Ascending aorta (tissue), 2 donors: ENCODE measurements at regions not wholly inside any gene's neighbourhood (a gene's known extent, or its start where the extent isn't known, plus 50 kb on each side); places are given as distances from the start of the nearest gene placed in this dataset.
A peak's percentile ranks its signal among the peaks of the same experiment; 100 is the strongest.

Experiments used
- DNase-seq, 2 donors: peaks; one replicate each; pipeline ENCODE4 v3.0.0-alpha.2; 2019; ENCODE audit warnings: low spot score in 2 of 2
- H3K27ac ChIP-seq, 2 donors: fragments of 200-600 bp; sonication (generic); one replicate each; pipeline ENCODE4 v1.5.1; 2016 to 2017; ENCODE audit warnings: mild to moderate bottlenecking in 1 of 2
- H3K27me3 ChIP-seq: fragments of 200-600 bp; sonication (generic); one replicate; pipeline ENCODE4 v1.5.1; 2017
- H3K36me3 ChIP-seq, 2 donors: fragments of 200-600 bp; sonication (generic); one replicate each; pipeline ENCODE4 v1.5.1; 2016
- H3K4me1 ChIP-seq, 2 donors: fragments of 200-600 bp; sonication (generic); one replicate each; pipeline ENCODE4 v1.5.1; 2016 to 2017; ENCODE audit warnings: mild to moderate bottlenecking in 1 of 2
- H3K4me3 ChIP-seq, 2 donors: fragments of 200-600 bp; sonication (generic); one replicate each; pipeline ENCODE4 v1.5.1; 2016 to 2017; ENCODE audit warnings: mild to moderate bottlenecking in 1 of 2
- H3K9me3 ChIP-seq, 2 donors: fragments of 200-600 bp; sonication (generic); one replicate each; pipeline ENCODE4 v1.5.1; 2016
- CTCF ChIP-seq, 3 experiments: fragments of 200-600 bp in 2 of 3; fragments of 450-650 bp in 1 of 3; sonication (generic) in 2 of 3; IDR thresholded peaks; one replicate each; pipeline ENCODE4 v1.5.1; 2016 to 2019; ENCODE audit warnings: antibody characterized with exemption in 3 of 3, mild to moderate bottlenecking in 1 of 3, moderate library complexity in 1 of 3
- intact Hi-C: fragments of 100-400 bp; cut with DNase I; formaldehyde crosslinking; loops from one replicate; pipeline ENCODE4 v1.15.1; 2023

DNA sequence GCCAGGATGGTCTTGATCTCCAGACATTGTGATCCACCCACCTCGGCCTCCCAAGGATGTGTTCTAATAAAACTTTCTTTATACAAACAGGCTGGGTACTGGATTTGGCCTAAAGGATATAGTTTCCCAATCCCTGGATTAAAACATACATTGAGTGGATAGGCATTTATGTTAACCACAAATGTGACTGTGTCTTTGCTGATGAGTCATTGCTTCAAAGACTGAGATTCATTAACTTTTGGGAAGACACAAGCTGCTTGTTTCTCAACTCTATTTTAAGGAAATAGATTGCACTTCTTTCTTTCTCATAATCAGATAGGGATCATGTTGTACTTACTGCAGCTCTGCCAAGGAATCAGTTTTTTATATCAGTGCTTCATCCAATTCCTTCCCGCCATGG is 131.3 kb upstream of the AGA start:
- no peak for DNase-seq
- no peaks in the 10 kb centered on the region for H3K27me3 ChIP-seq
- intact Hi-C loops, result no loop called here
- no peak for TF ChIP-seq CTCF (IDR thresholded peaks at IDR 0.05)
- no peaks in the 10 kb centered on the region for H3K9me3 ChIP-seq
- H3K4me3 ChIP-seq, result no peak overlapping the region
- no peaks in the 10 kb centered on the region for H3K4me1 ChIP-seq
- H3K27ac ChIP-seq, result no peak overlapping the region
- H3K36me3 ChIP-seq, result no peaks in the 10 kb centered on the region

DNA sequence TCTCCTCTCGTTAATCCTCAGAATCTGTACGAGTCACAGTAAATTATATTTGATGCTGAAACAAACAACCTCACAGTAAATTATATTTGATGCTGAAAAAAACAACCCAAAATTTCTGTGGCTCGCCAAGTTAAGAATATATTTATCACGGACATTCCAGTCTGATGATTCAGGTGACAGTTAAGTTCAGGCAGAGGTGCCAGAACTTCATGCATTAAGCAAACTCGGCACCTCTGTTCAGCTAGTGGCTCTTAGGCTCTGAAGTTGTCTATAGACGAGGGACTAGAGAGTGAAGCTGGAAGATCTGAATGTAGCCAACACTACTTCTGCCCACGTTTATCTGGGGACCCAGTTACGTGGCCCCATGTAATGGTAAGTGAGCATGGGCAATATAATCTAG is 132.2 kb upstream of the AGA start:
- TF ChIP-seq CTCF (IDR thresholded peaks at IDR 0.05), result no peak
- no peaks in the 10 kb centered on the region for H3K27me3 ChIP-seq
- no peak for DNase-seq
- H3K36me3 ChIP-seq, result no peaks in the 10 kb centered on the region
- no peak overlapping the region for H3K4me3 ChIP-seq
- intact Hi-C loops, result no loop called here
- H3K9me3 ChIP-seq, result no peaks in the 10 kb centered on the region
- H3K4me1 ChIP-seq, result no peaks in the 10 kb centered on the region
- H3K27ac ChIP-seq, result no peak overlapping the region

DNA sequence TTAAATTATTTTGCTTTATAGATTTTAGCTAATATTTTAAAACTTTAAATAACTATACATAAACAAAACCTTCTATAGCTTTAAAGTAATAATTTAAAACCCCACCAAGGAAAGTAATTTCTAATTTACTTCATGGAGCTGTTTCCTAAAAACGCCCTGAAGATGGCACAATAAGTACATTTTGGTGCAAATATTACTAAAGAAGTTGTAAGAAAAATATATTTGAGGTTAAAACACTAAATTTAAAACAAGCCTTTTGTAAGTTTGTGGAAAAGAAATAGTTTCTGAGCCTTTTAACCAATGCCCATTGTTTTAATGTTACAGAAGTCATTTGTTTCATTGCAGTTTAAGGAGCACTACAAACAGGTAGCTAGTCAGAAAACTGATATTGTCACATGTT is 137.4 kb upstream of the AGA start:
- no peak for DNase-seq
- no peaks in the 10 kb centered on the region for H3K9me3 ChIP-seq
- no peaks in the 10 kb centered on the region for H3K27me3 ChIP-seq
- H3K4me3 ChIP-seq, result no peak overlapping the region
- no peaks in the 10 kb centered on the region for H3K4me1 ChIP-seq
- H3K36me3 ChIP-seq, result no peaks in the 10 kb centered on the region
- intact Hi-C loops, result no loop called here
- no peak overlapping the region for H3K27ac ChIP-seq
- TF ChIP-seq CTCF (IDR thresholded peaks at IDR 0.05), result peak in 1 of 3 experiments; percentile 36

DNA sequence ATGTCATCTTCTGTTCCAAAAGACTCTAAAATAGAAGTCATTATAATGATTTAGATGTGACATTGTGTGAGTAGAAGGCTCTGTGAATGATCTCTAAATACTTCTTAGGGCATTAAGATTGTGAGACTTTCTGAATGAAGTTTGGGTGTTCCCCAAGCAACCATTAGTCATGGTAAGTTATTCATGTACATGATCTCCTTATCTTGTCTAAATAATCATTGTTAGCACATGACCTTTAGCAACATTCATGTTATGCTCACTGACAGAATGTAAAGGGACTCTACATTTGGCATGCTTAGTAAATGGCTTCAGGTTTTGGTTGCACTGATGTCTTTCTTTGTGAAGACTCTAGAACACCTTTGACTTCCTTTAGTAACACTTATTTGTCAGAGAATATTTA is 140.8 kb upstream of the AGA start:
- no peaks in the 10 kb centered on the region for H3K27me3 ChIP-seq
- no peaks in the 10 kb centered on the region for H3K9me3 ChIP-seq
- no peak for TF ChIP-seq CTCF (IDR thresholded peaks at IDR 0.05)
- no peak overlapping the region for H3K4me3 ChIP-seq
- no peak for DNase-seq
- no peaks in the 10 kb centered on the region for H3K4me1 ChIP-seq
- no peak overlapping the region for H3K27ac ChIP-seq
- intact Hi-C loops, result no loop called here
- H3K36me3 ChIP-seq, result no peaks in the 10 kb centered on the region

- Histone ChIP-seq H3K4me1 (no peaks in the 10 kb centered on the region), H3K4me3 (no peak overlapping the region), H3K36me3 (no peaks in the 10 kb centered on the region), H3K27me3 (no peaks in the 10 kb centered on the region), H3K27ac (no peak overlapping the region), H3K9me3 (no peaks in the 10 kb centered on the region)
- no peak for DNase-seq
- TF ChIP-seq CTCF (IDR thresholded peaks at IDR 0.05), result no peak
- intact Hi-C loops, result no loop called here
Observed at GRCh38 chr4:177587989-177588388, 145.8 kb upstream of the AGA start.

DNA sequence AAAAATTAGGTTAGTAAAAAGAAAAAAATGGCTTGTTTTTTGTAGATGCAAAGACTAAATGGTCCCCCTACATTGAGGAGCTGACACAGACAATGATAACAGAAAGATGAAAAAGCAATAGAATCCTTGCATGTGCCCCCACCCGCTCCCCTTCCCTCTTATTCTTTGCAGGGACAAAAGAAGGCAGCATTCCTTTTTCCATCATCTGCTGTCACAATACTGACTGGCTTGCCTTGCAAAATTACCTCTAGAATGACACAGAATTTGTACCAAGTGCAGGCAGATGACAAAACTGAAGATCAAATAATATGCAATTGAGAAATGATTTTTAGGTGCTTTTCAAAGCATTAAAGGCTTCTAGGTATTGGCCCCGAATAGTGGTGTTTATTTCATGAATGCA is 153.1 kb upstream of the AGA start:
- Histone ChIP-seq H3K9me3 (no peaks in the 10 kb centered on the region), H3K27ac (no peak overlapping the region), H3K36me3 (no peaks in the 10 kb centered on the region), H3K4me1 (no peaks in the 10 kb centered on the region), H3K4me3 (no peak overlapping the region), H3K27me3 (no peaks in the 10 kb centered on the region)
- no peak for TF ChIP-seq CTCF (IDR thresholded peaks at IDR 0.05)
- intact Hi-C loops, result no loop called here
- DNase-seq, result no peak
